GM11168 (cell line): ENCODE measurements at regions not wholly inside any gene's neighbourhood (a gene's known extent, or its start where the extent isn't known, plus 50 kb on each side); places are given as distances from the start of the nearest gene placed in this dataset.

Experiments
- in situ Hi-C: fragments of 300-500 bp; cut with MboI; formaldehyde crosslinking; loops from one replicate; pipeline ENCODE4 v1.12.0; 2022; ENCODE audit warnings: low sequenced_read_pairs; ENCODE audit not compliant: unreplicated experiment

GRCh38 chr6:125533710-125534397 is 215.6 kb upstream of the HEY2 start:
- in situ Hi-C loops: no loop called here

GRCh38 chr6:125534430-125535263 is 214.8 kb upstream of the HEY2 start:
- in situ Hi-C loops: no loop called here

GRCh38 chr6:125537090-125537489 is 212.3 kb upstream of the HEY2 start:
- in situ Hi-C loops: no loop called here

- in situ Hi-C loops: no loop called here
Measured at GRCh38 chr6:125539892-125540291, 209.5 kb upstream of the HEY2 start.

GRCh38 chr6:125544819-125545218 is 204.6 kb upstream of the HEY2 start:
- in situ Hi-C loops: no loop called here

- in situ Hi-C loops: no loop called here
Measured at GRCh38 chr6:125546841-125547251, 202.6 kb upstream of the HEY2 start.

- in situ Hi-C loops: no loop called here
Measured at GRCh38 chr6:125547381-125547780, 202.1 kb upstream of the HEY2 start.

GRCh38 chr6:125549202-125549884 is 200.1 kb upstream of the HEY2 start:
- in situ Hi-C loops: no loop called here

GRCh38 chr6:125550892-125551291 is 198.5 kb upstream of the HEY2 start:
- in situ Hi-C loops: no loop called here

GRCh38 chr6:125552819-125553218 is 196.6 kb upstream of the HEY2 start:
- in situ Hi-C loops: no loop called here

GRCh38 chr6:125554456-125554855 is 195.0 kb upstream of the HEY2 start:
- in situ Hi-C loops: no loop called here

GRCh38 chr6:125558241-125558843 is 191.1 kb upstream of the HEY2 start:
- in situ Hi-C loops: no loop called here

- in situ Hi-C loops: no loop called here
Measured at GRCh38 chr6:125558907-125559306, 190.5 kb upstream of the HEY2 start.

- in situ Hi-C loops: no loop called here
Measured at GRCh38 chr6:125562156-125562555, 187.3 kb upstream of the HEY2 start.

- in situ Hi-C loops: no loop called here
Measured at GRCh38 chr6:125564941-125565340, 184.5 kb upstream of the HEY2 start.

GRCh38 chr6:125567407-125567806 is 182.0 kb upstream of the HEY2 start:
- in situ Hi-C loops: no loop called here

GRCh38 chr6:125568609-125569008 is 180.8 kb upstream of the HEY2 start:
- in situ Hi-C loops: no loop called here

- in situ Hi-C loops: no loop called here
Measured at GRCh38 chr6:125570526-125570925, 178.9 kb upstream of the HEY2 start.

GRCh38 chr6:125571207-125571755 is 178.2 kb upstream of the HEY2 start:
- in situ Hi-C loops: no loop called here

- in situ Hi-C loops: no loop called here
Measured at GRCh38 chr6:125574604-125575003, 174.8 kb upstream of the HEY2 start.
